ENCODE measurements at regions not wholly inside any gene's neighbourhood (a gene's known extent, or its start where the extent isn't known, plus 50 kb on each side); places are given as distances from the start of the nearest gene placed in this dataset.

DNA sequence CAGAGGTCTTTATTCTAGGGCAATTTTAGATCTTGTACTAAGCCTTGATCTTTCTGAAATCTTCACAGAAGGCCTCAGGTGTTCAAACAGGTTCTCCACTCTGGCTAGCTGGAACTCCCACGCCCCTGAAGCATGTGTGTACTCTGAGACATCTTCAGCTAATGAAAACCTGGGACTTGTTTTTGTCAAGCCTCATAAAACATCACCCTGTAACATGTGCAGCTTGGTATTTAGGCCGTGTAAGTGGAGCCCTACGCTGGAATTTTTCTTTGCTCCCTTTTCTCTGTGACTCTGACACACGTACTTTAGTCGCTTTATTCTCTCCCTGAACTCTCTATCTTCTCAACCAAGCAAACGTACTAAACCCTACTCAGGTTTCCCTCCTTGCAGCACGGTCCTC, 701.9 kb upstream of the ZP4 start:
- peaks cover 2% of the 10 kb centered on the region for H3K9me3 ChIP-seq (replicated peaks; ENCODE audit: control insufficient read depth, insufficient read depth, low read length)
- no peak overlapping the region for H3K4me2 ChIP-seq (ENCODE audit: insufficient read depth, low read length)
- DNase-seq (ENCODE audit: low read depth, low spot score) (no peak), FAIRE-seq (no peak)
- no peaks in the 10 kb centered on the region for H3K36me3 ChIP-seq (ENCODE audit: control insufficient read depth in 2 of 2, extremely low read depth in 1 of 2, insufficient read depth in 2 of 2, low read length in 2 of 2)
- H4K20me1 ChIP-seq (replicated peaks; ENCODE audit: control insufficient read depth, extremely low read depth, insufficient read depth, low read length) = no peaks in the 10 kb centered on the region
- no peaks in the 10 kb centered on the region for H3K9me1 ChIP-seq (replicated peaks; ENCODE audit: control insufficient read depth, extremely low read depth, insufficient read depth, low read length)
- H2AFZ ChIP-seq (ENCODE audit: low read depth, low read length) = no peak overlapping the region
- H3K4me1 ChIP-seq (ENCODE audit: control insufficient read depth, extremely low read depth, insufficient read depth, low read length) = no peaks in the 10 kb centered on the region
- H3K9ac ChIP-seq (replicated peaks; ENCODE audit: extremely low read depth, insufficient read depth, low read length) = no peak overlapping the region
- no TSS peak for BruUV-seq (replicated peaks)
- H3K27ac ChIP-seq (ENCODE audit: insufficient read depth, low read depth, low read length) = no peak overlapping the region
- intact Hi-C loops (cut with micrococcal nuclease) (no loop called here), dilution Hi-C loops (cut with MboI; ENCODE audit: extremely low pct_ligation_motif_present, low sequenced_read_pairs) (no loop called here)
- no peaks in the 10 kb centered on the region for H3K79me2 ChIP-seq (ENCODE audit: control insufficient read depth, insufficient read depth, low read length)
- POLR2A ChIA-PET = no interaction called here
- H3K4me3 ChIP-seq (replicated peaks in 1 of 3; ENCODE audit: insufficient read depth in 1 of 3, low read depth in 1 of 3, low read length in 3 of 3) = no peak overlapping the region
- CTCF ChIA-PET = no interaction called here
- TF ChIP-seq EZH2 (IDR thresholded peaks at IDR 0.05; ENCODE audit: borderline replicate concordance, low read depth, low read length, severe bottlenecking) = no peak
- TF ChIP-seq JUN (IDR thresholded peaks at IDR 0.05; ENCODE audit: borderline replicate concordance, insufficient read depth, insufficient read length, low read depth) = no peak
- TF ChIP-seq MAX (IDR thresholded peaks at IDR 0.05; ENCODE audit: insufficient read depth, insufficient read length) = no peak
- no peak for TF ChIP-seq POLR2A (IDR thresholded peaks at IDR 0.05; ENCODE audit: low read depth, low read length)
- no peak for TF ChIP-seq POLR2AphosphoS5 (IDR thresholded peaks at IDR 0.05; ENCODE audit: insufficient read depth, low read depth, low read length)
- TF ChIP-seq MYC (IDR thresholded peaks at IDR 0.05; ENCODE audit: low read depth, low read length) = no peak
- H3K27me3 ChIP-seq (ENCODE audit: control insufficient read depth in 2 of 2, insufficient read depth in 2 of 2, low read length in 2 of 2) = no peaks in the 10 kb centered on the region

DNA sequence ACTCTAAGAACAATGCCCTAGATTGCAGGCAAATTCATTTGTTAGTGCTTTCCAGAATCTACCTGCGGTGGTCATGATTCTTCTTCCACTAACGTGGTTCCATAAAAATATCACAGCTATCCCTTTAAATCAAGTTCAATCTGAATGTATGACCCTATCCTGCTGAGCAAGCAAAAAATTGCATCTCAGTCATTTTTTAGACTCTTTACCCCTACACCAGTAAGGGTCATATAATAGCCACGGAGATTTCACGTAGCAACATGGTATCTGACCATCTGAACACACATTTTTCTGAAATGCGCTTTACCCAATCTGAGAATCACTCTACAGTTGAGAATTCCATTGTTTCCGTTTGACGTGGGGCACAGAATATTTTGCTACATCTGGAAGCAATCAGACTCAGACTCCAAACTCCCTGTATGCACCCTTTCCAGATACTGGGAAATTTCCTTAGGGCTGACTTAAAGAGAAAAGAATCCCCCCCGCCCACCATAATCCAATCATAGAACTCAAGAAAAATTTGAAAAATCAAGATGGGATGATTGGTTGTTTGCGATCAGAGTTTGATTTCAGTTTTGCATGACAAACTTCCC, 699.2 kb upstream of the ZP4 start:
- intact Hi-C loops (cut with micrococcal nuclease) = no loop called here
- POLR2A ChIA-PET = no interaction called here
- H2AFZ ChIP-seq (ENCODE audit: low read depth, low read length) = no peak overlapping the region
- DNase-seq (ENCODE audit: low read depth, low spot score) (no peak), FAIRE-seq (no peak)
- no peaks in the 10 kb centered on the region for H4K20me1 ChIP-seq (replicated peaks; ENCODE audit: control insufficient read depth, extremely low read depth, insufficient read depth, low read length)
- peaks cover 2% of the 10 kb centered on the region for H3K9me3 ChIP-seq (replicated peaks; ENCODE audit: control insufficient read depth, insufficient read depth, low read length)
- H3K4me1 ChIP-seq (ENCODE audit: control insufficient read depth, extremely low read depth, insufficient read depth, low read length) = no peaks in the 10 kb centered on the region
- H3K9ac ChIP-seq (replicated peaks; ENCODE audit: extremely low read depth, insufficient read depth, low read length) = no peak overlapping the region
- dilution Hi-C loops (cut with MboI; ENCODE audit: extremely low pct_ligation_motif_present, low sequenced_read_pairs) = no loop called here
- BruUV-seq (replicated peaks) = no TSS peak
- no peaks in the 10 kb centered on the region for H3K27me3 ChIP-seq (ENCODE audit: control insufficient read depth in 2 of 2, insufficient read depth in 2 of 2, low read length in 2 of 2)
- no peaks in the 10 kb centered on the region for H3K9me1 ChIP-seq (replicated peaks; ENCODE audit: control insufficient read depth, extremely low read depth, insufficient read depth, low read length)
- H3K79me2 ChIP-seq (ENCODE audit: control insufficient read depth, insufficient read depth, low read length) = no peaks in the 10 kb centered on the region
- CTCF ChIA-PET = no interaction called here
- no peaks in the 10 kb centered on the region for H3K36me3 ChIP-seq (ENCODE audit: control insufficient read depth in 2 of 2, extremely low read depth in 1 of 2, insufficient read depth in 2 of 2, low read length in 2 of 2)
- no peak overlapping the region for H3K4me2 ChIP-seq (ENCODE audit: insufficient read depth, low read length)
- H3K27ac ChIP-seq (ENCODE audit: insufficient read depth, low read depth, low read length) = no peak overlapping the region
- no peak overlapping the region for H3K4me3 ChIP-seq (replicated peaks in 1 of 3; ENCODE audit: insufficient read depth in 1 of 3, low read depth in 1 of 3, low read length in 3 of 3)
- TF ChIP-seq CTCF (IDR thresholded peaks at IDR 0.05; ENCODE audit: extremely low read depth in 1 of 2, insufficient read depth in 1 of 2, low read depth in 1 of 2, low read length in 2 of 2) = no peak

Measured in endothelial cell of umbilical vein (primary cell).